Mucosa of stomach (tissue), 1 donor: ENCODE measurements at regions not wholly inside any gene's neighbourhood (a gene's known extent, or its start where the extent isn't known, plus 50 kb on each side); places are given as distances from the start of the nearest gene placed in this dataset.
"Not testable (repeated sequence)": the region's sequence is repeated elsewhere in the genome, so short reads cannot be mapped to it uniquely, and the experiment has no call there.

Source experiments
- H3K27me3 ChIP-seq: one replicate; pipeline ENCODE4 v1.7.0; 2013; ENCODE audit warnings: mild to moderate bottlenecking, low read length; ENCODE audit not compliant: control insufficient read depth, insufficient read depth
- H3K36me3 ChIP-seq: one replicate; pipeline ENCODE4 v1.7.0; 2013; ENCODE audit warnings: low read length; ENCODE audit not compliant: control insufficient read depth, insufficient read depth
- H3K4me1 ChIP-seq: one replicate; pipeline ENCODE4 v1.7.0; 2013; ENCODE audit warnings: mild to moderate bottlenecking, low read length; ENCODE audit not compliant: control insufficient read depth, insufficient read depth
- H3K4me3 ChIP-seq: one replicate; pipeline ENCODE4 v1.7.0; 2013; ENCODE audit warnings: low read length
- H3K9ac ChIP-seq: one replicate; pipeline ENCODE4 v1.7.0; 2013; ENCODE audit warnings: mild to moderate bottlenecking, low read length, moderate library complexity
- H3K9me3 ChIP-seq: one replicate; pipeline ENCODE4 v1.7.0; 2013; ENCODE audit warnings: mild to moderate bottlenecking, low read length, moderate library complexity; ENCODE audit not compliant: control insufficient read depth
- donor health status: Pancreatic carcinoma.

DNA sequence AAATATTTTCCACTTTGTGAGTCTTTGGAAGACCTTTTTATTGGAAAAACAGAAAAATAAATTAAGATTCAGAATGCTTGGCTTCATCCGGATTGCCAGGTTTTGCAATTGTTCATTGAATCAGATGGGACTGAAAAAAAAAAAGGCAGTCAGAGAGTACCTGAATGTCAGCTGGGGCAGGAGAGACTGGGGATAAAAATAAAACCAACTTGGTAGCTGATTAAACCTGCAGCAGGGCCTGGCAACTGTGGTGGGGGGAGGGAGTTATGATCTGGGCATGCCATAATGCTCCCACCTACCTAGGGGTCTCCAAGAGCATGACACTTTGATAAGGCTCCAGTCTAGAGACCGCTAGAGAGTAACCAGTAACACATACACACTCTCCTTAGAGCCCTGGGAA, 454.4 kb downstream of the DTWD2 start:
- Histone ChIP-seq H3K9me3 (no peaks in the 10 kb centered on the region), H3K36me3 (no peaks in the 10 kb centered on the region), H3K9ac (no peak overlapping the region), H3K27me3 (no peaks in the 10 kb centered on the region), H3K4me1 (no peaks in the 10 kb centered on the region), H3K4me3 (no peak overlapping the region)

GRCh38 chr5:118533156-118533555, 455.2 kb downstream of the DTWD2 start:
- Histone ChIP-seq H3K9ac (no peak overlapping the region), H3K4me1 (no peaks in the 10 kb centered on the region), H3K9me3 (no peaks in the 10 kb centered on the region), H3K4me3 (no peak overlapping the region), H3K36me3 (no peaks in the 10 kb centered on the region), H3K27me3 (no peaks in the 10 kb centered on the region)

DNA sequence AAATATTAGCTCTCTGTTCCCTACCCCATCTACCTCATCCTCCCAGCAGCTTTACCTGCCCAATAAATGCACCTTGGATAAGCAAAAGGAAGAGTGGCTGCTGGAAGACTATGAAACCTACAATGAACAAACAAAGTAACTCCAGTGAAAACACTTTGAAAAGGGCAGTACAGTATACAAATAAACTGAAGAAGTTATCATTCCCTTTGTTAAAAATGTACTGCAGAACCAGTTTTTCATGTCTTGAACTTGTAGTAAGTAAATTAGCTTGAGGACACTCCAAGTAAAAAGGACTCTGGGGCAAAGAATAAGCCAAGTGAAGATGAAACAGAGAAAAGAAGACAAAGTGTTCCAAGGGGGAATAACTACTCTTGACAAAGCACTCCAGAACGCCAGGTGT, 457.1 kb downstream of the DTWD2 start:
- Histone ChIP-seq H3K9me3 (no peaks in the 10 kb centered on the region), H3K27me3 (no peaks in the 10 kb centered on the region), H3K4me3 (no peak overlapping the region), H3K4me1 (no peaks in the 10 kb centered on the region), H3K9ac (no peak overlapping the region), H3K36me3 (no peaks in the 10 kb centered on the region)

GRCh38 chr5:118529361-118530144, 458.8 kb downstream of the DTWD2 start:
- Histone ChIP-seq H3K9ac (no peak overlapping the region), H3K27me3 (no peaks in the 10 kb centered on the region), H3K36me3 (no peaks in the 10 kb centered on the region), H3K4me1 (no peaks in the 10 kb centered on the region), H3K9me3 (no peaks in the 10 kb centered on the region), H3K4me3 (no peak overlapping the region)

- no peaks in the 10 kb centered on the region for H3K36me3 ChIP-seq
- no peak overlapping the region for H3K4me3 ChIP-seq
- no peak overlapping the region for H3K9ac ChIP-seq
- H3K27me3 ChIP-seq, result no peaks in the 10 kb centered on the region
- no peaks in the 10 kb centered on the region for H3K4me1 ChIP-seq
- H3K9me3 ChIP-seq, result no peaks in the 10 kb centered on the region
Measured at GRCh38 chr5:118522626-118523025, 465.7 kb downstream of the DTWD2 start.

DNA sequence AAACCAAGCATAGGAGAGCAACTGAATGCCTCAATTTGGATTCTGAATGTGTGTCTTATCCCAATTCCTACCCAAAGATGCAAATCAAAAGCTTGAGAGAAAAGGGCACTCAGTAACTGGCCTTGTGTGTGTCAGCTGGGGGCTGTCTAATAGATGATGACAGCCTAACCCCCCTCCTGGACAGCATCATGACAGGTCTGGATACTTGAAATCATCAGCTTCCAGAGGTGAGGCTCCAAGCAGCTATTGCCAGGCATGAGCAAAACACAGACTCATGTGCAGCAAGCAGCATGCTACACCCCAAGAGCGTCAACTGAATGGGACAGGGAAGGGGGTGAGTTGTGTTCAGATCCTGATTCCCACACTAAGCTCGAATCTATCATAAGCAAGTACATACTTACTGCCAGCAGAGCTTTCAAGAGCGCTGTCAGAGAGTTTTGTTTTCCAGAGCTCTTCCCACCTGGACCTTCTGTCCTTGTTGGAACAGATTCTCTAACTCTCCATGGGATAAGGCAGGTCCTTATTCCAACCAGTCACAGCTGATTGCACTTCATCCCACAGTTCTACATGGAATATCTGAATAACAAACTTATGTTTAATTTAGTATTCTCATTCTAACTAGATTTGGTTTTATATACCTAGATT, 467.5 kb downstream of the DTWD2 start:
- no peaks in the 10 kb centered on the region for H3K4me1 ChIP-seq
- H3K4me3 ChIP-seq, result no peak overlapping the region
- H3K27me3 ChIP-seq, result no peaks in the 10 kb centered on the region
- no peak overlapping the region for H3K9ac ChIP-seq
- no peaks in the 10 kb centered on the region for H3K9me3 ChIP-seq
- no peaks in the 10 kb centered on the region for H3K36me3 ChIP-seq

DNA sequence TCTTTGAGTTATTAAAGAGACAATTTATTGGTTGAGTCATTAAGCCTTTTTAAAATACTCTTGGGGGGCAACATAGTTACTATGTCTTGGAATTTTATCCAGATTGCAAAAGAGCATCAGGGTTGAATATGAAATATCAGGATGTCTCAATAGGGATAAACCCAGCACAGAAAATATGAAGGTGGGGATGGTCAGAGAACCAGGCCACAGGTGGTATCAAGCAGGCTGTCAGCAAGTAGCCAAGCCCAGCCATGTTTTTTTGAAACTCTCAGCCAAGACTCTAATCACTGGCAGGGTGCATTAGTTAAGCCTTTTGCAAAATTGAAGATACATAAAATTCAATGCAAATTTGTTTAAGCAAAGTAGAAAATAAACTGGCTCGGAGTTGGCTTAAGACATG, 468.9 kb downstream of the DTWD2 start:
- no peak overlapping the region for H3K4me3 ChIP-seq
- H3K36me3 ChIP-seq, result no peaks in the 10 kb centered on the region
- H3K9me3 ChIP-seq, result no peaks in the 10 kb centered on the region
- no peaks in the 10 kb centered on the region for H3K4me1 ChIP-seq
- H3K27me3 ChIP-seq, result no peaks in the 10 kb centered on the region
- H3K9ac ChIP-seq, result no peak overlapping the region

- Histone ChIP-seq H3K27me3 (no peaks in the 10 kb centered on the region), H3K9ac (no peak overlapping the region), H3K4me1 (no peaks in the 10 kb centered on the region), H3K9me3 (no peaks in the 10 kb centered on the region), H3K4me3 (no peak overlapping the region), H3K36me3 (no peaks in the 10 kb centered on the region)
Measured at GRCh38 chr5:118518720-118519119, 469.6 kb downstream of the DTWD2 start.

DNA sequence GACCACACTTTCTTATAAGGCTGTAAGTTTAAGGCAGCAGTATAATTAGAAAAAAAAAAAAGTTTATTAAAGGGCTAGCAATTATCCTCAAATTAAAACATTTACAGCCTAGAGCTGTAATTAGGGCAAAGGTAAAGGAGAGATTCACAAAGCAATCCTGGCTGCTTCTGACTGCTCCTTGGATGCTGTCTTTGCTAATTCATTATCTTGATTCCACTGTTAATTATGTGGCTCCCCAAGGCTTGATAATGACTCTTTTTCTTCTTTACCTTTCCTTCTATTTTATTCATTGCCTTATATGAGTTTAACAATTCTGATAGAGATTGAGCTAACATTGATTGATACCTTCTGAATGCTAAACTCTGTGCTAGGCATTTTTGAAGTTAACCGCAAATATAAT, 476.5 kb downstream of the DTWD2 start:
- Histone ChIP-seq H3K27me3 (no peaks in the 10 kb centered on the region), H3K4me1 (no peaks in the 10 kb centered on the region), H3K4me3 (no peak overlapping the region), H3K36me3 (no peaks in the 10 kb centered on the region), H3K9ac (no peak overlapping the region), H3K9me3 (no peaks in the 10 kb centered on the region)

GRCh38 chr5:118506217-118506852, 482.0 kb downstream of the DTWD2 start:
- no peaks in the 10 kb centered on the region for H3K36me3 ChIP-seq
- H3K4me1 ChIP-seq, result no peaks in the 10 kb centered on the region
- H3K9ac ChIP-seq, result no peak overlapping the region
- no peaks in the 10 kb centered on the region for H3K27me3 ChIP-seq
- H3K4me3 ChIP-seq, result no peak overlapping the region
- H3K9me3 ChIP-seq, result no peaks in the 10 kb centered on the region

- not testable (repeated sequence) for H3K9me3 ChIP-seq, H3K27me3 ChIP-seq, H3K9ac ChIP-seq, H3K4me3 ChIP-seq, H3K36me3 ChIP-seq, H3K4me1 ChIP-seq
Measured at GRCh38 chr5:118502232-118502631, 486.1 kb downstream of the DTWD2 start.

- H3K36me3 ChIP-seq, result no peaks in the 10 kb centered on the region
- no peak overlapping the region for H3K4me3 ChIP-seq
- H3K9me3 ChIP-seq, result no peaks in the 10 kb centered on the region
- no peaks in the 10 kb centered on the region for H3K4me1 ChIP-seq
- no peaks in the 10 kb centered on the region for H3K27me3 ChIP-seq
- H3K9ac ChIP-seq, result no peak overlapping the region
Measured at GRCh38 chr5:118491351-118491750, 497.0 kb downstream of the DTWD2 start.
